SK-N-SH treated with all-trans-retinoic acid at 6 μM for 48 hours (cell line): ENCODE measurements at regions not wholly inside any gene's neighbourhood (a gene's known extent, or its start where the extent isn't known, plus 50 kb on each side); places are given as distances from the start of the nearest gene placed in this dataset.
A peak's percentile ranks its signal among the peaks of the same experiment; 100 is the strongest.

Experiments
- ARNTL ChIP-seq: fragments of 450-650 bp; formaldehyde crosslinking; IDR thresholded peaks from 2 replicates; pipeline ENCODE4 v1.5.0; 2020; ENCODE audit warnings: low read depth, mild to moderate bottlenecking, moderate library complexity, borderline replicate concordance
- CSDC2 ChIP-seq: fragments of 250-450 bp; sonication (Bioruptor Pico); IDR thresholded peaks from 2 replicates; pipeline ENCODE4 v1.5.0; 2020; ENCODE audit warnings: mild to moderate bottlenecking, moderate library complexity
- ESRRG ChIP-seq: fragments of 250-450 bp; sonication (Bioruptor Pico); IDR thresholded peaks from 2 replicates; pipeline ENCODE4 v1.6.1; 2021; ENCODE audit warnings: mild to moderate bottlenecking
- GLIS3 ChIP-seq: fragments of 250-450 bp; sonication (Bioruptor Pico); IDR thresholded peaks from 2 replicates; pipeline ENCODE4 v1.5.0; 2020; ENCODE audit warnings: mild to moderate bottlenecking, moderate library complexity
- ISL1 ChIP-seq: fragments of 250-450 bp; sonication (Bioruptor Pico); IDR thresholded peaks from 2 replicates; pipeline ENCODE4 v2.1.2; 2022; ENCODE audit warnings: mild to moderate bottlenecking, moderate library complexity
- PATZ1 ChIP-seq: fragments of 250-450 bp; sonication (Bioruptor Pico); IDR thresholded peaks from 2 replicates; pipeline ENCODE4 v1.8.0; 2020; ENCODE audit warnings: mild to moderate bottlenecking, moderate library complexity, borderline replicate concordance
- PPARA ChIP-seq: fragments of 250-450 bp; sonication (Bioruptor Pico); IDR thresholded peaks from 2 replicates; pipeline ENCODE4 v1.5.0; 2020; ENCODE audit warnings: mild to moderate bottlenecking, borderline replicate concordance
- ZC3H10 ChIP-seq: fragments of 250-450 bp; sonication (Bioruptor Pico); IDR thresholded peaks from 2 replicates; pipeline ENCODE4 v1.5.1; 2021; ENCODE audit warnings: mild to moderate bottlenecking, moderate library complexity
- ZFP3 ChIP-seq: fragments of 250-450 bp; sonication (Bioruptor Pico); IDR thresholded peaks from 2 replicates; pipeline ENCODE4 v1.5.0; 2020; ENCODE audit warnings: mild to moderate bottlenecking, moderate library complexity
- ZNF70 ChIP-seq: fragments of 450-650 bp; formaldehyde crosslinking; IDR thresholded peaks from 2 replicates; pipeline ENCODE4 v1.5.0; 2020; ENCODE audit warnings: mild to moderate bottlenecking, moderate library complexity
- ZNF8 ChIP-seq: fragments of 450-650 bp; formaldehyde crosslinking; IDR thresholded peaks from 2 replicates; pipeline ENCODE4 v1.5.0; 2020; ENCODE audit warnings: mild to moderate bottlenecking, moderate library complexity
- TF ChIP-seq, protein P1 (sequence below): fragments of 250-450 bp; sonication (Bioruptor Pico); IDR thresholded peaks from 2 replicates; pipeline ENCODE4 v1.5.1; 2021; ENCODE audit warnings: mild to moderate bottlenecking, moderate library complexity
- TF ChIP-seq, protein P2 (sequence below): fragments of 250-450 bp; sonication (Bioruptor Pico); IDR thresholded peaks from 2 replicates; pipeline ENCODE4 v1.8.0; 2021; ENCODE audit warnings: low read depth, mild to moderate bottlenecking, moderate library complexity, borderline replicate concordance

GRCh38 chr10:33035411-33035810 lies 77.4 kb upstream of the ITGB1 start:
- no peak for TF ChIP-seq PATZ1
- no peak for TF ChIP-seq PPARA (CRISPR knock-in tag)
- TF ChIP-seq ESRRG (CRISPR knock-in tag), result no peak
- TF ChIP-seq, protein P1, sequence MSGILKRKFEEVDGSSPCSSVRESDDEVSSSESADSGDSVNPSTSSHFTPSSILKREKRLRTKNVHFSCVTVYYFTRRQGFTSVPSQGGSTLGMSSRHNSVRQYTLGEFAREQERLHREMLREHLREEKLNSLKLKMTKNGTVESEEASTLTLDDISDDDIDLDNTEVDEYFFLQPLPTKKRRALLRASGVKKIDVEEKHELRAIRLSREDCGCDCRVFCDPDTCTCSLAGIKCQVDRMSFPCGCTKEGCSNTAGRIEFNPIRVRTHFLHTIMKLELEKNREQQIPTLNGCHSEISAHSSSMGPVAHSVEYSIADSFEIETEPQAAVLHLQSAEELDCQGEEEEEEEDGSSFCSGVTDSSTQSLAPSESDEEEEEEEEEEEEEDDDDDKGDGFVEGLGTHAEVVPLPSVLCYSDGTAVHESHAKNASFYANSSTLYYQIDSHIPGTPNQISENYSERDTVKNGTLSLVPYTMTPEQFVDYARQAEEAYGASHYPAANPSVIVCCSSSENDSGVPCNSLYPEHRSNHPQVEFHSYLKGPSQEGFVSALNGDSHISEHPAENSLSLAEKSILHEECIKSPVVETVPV, result no peak
- TF ChIP-seq, protein P2, sequence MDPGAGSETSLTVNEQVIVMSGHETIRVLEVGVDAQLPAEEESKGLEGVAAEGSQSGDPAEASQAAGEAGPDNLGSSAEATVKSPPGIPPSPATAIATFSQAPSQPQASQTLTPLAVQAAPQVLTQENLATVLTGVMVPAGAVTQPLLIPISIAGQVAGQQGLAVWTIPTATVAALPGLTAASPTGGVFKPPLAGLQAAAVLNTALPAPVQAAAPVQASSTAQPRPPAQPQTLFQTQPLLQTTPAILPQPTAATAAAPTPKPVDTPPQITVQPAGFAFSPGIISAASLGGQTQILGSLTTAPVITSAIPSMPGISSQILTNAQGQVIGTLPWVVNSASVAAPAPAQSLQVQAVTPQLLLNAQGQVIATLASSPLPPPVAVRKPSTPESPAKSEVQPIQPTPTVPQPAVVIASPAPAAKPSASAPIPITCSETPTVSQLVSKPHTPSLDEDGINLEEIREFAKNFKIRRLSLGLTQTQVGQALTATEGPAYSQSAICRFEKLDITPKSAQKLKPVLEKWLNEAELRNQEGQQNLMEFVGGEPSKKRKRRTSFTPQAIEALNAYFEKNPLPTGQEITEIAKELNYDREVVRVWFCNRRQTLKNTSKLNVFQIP (CRISPR knock-in tag), result 0 out of 2 replicates have a peak, but pooled peaks have one; percentile 24
- no peak for TF ChIP-seq ZC3H10 (CRISPR knock-in tag)
- no peak for TF ChIP-seq ARNTL (CRISPR knock-in tag)
- TF ChIP-seq ISL1, result peak; percentile 90
- TF ChIP-seq ZFP3 (CRISPR knock-in tag), result no peak
- no peak for TF ChIP-seq ZNF8 (CRISPR knock-in tag)
- no peak for TF ChIP-seq ZNF70 (CRISPR knock-in tag)
- no peak for TF ChIP-seq GLIS3
- TF ChIP-seq CSDC2 (CRISPR knock-in tag), result no peak
